Retinal pigment epithelial cell (primary cell): ENCODE measurements at regions not wholly inside any gene's neighbourhood (a gene's known extent, or its start where the extent isn't known, plus 50 kb on each side); places are given as distances from the start of the nearest gene placed in this dataset.

Source experiments
- DNase-seq: peaks from one replicate; pipeline ENCODE4 v3.0.0-alpha.2; 2010; ENCODE audit warnings: low read depth
- H3K4me3 ChIP-seq: 2 replicates; pipeline ENCODE4 v1.5.1; 2011; ENCODE audit warnings: mild to moderate bottlenecking, low read length, control low read depth, moderate library complexity
- TF ChIP-seq, protein P1 (sequence below): conservative IDR thresholded peaks from 2 replicates; pipeline ENCODE4 v1.5.1; 2011; ENCODE audit warnings: low read depth, low read length, control low read depth, inconsistent platforms

DNA sequence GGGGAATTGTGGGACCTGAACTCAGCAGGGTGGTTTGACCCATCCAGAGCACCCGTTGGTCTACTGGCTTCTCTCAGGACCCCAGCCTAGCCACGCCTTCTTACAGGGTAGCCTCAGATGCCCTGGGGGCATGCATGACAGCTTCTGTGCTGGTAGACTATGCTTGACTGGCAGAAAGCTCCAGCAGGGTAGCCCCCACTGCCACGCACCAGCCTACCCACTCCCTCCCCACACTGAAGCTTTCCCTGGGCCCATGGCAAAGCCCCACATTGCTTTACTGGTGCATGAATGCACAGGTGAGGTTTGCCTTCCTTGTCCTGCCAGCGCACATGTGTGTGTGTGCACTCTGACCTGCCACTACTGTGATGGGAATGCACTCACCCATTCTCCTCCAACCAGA lies 772.2 kb downstream of the LRFN5 start:
- H3K4me3 ChIP-seq: no peak overlapping the region
- no peak for DNase-seq
- TF ChIP-seq, protein P1, sequence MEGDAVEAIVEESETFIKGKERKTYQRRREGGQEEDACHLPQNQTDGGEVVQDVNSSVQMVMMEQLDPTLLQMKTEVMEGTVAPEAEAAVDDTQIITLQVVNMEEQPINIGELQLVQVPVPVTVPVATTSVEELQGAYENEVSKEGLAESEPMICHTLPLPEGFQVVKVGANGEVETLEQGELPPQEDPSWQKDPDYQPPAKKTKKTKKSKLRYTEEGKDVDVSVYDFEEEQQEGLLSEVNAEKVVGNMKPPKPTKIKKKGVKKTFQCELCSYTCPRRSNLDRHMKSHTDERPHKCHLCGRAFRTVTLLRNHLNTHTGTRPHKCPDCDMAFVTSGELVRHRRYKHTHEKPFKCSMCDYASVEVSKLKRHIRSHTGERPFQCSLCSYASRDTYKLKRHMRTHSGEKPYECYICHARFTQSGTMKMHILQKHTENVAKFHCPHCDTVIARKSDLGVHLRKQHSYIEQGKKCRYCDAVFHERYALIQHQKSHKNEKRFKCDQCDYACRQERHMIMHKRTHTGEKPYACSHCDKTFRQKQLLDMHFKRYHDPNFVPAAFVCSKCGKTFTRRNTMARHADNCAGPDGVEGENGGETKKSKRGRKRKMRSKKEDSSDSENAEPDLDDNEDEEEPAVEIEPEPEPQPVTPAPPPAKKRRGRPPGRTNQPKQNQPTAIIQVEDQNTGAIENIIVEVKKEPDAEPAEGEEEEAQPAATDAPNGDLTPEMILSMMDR: no peak

DNA sequence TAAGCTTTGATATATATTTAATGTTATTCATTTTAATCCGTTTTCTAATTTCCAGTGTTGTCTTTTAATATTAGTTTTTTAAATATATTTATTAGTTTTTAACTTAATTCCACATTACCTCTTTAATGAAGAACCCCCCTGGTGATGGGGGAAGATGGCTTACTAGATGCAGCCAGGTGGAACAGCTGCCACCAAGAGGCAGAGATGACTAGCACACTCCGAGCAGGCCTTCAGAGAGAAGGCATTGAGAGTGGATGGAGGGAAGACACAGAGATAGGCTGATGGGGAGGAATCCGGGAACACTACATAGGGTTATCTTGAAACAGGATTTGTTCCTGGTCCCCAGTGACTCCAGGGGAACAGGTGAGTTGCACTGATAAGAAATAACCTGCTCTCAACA lies 771.6 kb downstream of the LRFN5 start:
- no peak for DNase-seq
- H3K4me3 ChIP-seq: no peak overlapping the region
- TF ChIP-seq, protein P1: no peak

DNA sequence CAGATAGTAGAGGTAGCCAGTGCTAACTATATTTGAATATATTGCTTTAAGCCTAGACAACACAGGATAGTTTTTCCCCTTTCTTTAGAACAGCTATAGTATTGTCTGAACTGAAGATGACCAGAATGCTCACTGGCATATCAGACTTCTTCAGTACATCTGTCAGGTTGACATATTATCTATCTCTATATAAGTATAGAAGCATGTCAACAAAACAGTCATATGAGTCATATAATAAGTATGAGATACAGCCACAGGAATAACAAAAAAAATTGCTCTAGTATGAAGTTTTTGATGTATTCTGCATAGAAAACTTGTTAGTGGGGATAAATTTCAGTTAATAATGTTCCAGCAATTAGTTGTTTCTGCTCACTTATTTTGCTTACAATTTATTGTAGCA lies 767.7 kb downstream of the LRFN5 start:
- DNase-seq: no peak
- no peak overlapping the region for H3K4me3 ChIP-seq
- TF ChIP-seq, protein P1: no peak

DNA sequence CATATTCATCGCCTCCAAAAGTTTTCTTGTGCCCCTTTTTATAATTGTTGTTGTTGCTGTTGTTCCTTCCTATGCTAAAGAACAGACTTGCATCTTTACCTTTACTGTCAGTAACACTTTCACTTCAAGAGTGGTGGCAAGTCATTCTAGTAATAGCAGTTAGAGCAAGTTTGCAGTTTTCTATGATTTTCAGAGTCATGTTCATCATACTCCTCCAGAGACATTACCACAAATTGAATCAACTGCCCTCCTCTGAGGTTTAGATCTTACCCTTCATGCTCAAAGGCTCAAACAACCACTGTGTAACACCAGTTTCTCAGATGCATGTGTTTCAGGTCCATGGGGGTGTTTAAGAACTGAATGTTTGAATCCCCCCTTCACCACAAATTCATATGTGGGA lies 763.4 kb downstream of the LRFN5 start:
- TF ChIP-seq, protein P1: no peak
- no peak for DNase-seq
- no peak overlapping the region for H3K4me3 ChIP-seq

DNA sequence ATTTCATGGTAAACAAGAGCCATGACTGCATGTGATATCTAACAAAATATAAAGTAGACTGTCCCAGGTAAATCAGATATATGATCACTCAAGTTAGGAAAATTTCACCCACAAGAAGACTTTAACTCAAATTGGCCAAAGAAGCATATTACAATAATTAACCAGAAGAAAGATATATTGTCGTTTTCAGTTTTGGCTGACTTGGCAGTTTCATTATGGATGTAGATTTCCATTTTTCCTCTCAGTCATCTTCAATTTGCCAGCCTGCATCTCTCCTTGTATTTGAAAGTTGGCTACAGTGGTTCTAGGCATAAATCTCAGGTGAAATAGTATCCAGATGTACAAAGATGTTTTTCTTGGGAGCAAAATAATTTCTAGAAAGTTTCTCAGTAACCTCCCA lies 761.6 kb downstream of the LRFN5 start:
- TF ChIP-seq, protein P1: no peak
- no peak overlapping the region for H3K4me3 ChIP-seq
- DNase-seq: no peak

DNA sequence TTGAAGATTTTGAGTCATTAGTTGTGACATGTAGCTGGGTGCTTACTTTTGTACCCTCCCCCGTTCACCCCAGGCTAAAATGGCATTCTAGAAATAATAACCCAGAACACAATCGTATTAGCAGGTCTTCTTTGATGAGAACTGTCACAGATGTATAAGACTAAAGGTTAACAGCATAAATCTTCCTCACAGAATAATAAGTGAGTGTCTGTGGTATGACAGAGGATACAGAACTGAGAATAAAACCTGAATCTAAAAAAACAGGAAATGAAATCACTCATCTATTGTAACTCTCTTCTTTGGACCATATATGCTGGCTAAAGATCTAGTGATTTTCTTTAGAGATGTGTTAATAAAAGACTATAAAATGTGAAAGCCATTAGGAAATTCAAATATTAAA lies 746.6 kb downstream of the LRFN5 start:
- no peak overlapping the region for H3K4me3 ChIP-seq
- DNase-seq: no peak
- TF ChIP-seq, protein P1: no peak

DNA sequence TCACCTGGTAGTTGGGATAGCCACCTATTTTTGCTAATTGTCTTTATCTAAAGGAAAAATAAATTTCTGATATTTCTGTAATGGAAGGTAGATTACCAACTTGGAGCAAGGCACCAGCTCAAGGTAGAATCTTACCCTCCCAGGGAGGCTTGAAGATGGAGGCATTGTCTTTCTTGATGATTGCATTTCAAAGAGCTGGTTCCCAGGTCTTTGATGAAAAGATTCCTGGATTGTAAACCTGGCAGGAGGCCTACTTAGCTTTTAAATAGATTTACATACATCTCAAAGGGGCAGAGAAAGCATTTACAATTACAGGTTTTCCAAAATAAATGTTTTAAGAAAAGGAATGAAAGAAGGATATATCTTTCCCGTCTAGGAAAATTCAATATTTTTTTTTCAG lies 729.2 kb downstream of the LRFN5 start:
- TF ChIP-seq, protein P1: no peak
- H3K4me3 ChIP-seq: no peak overlapping the region
- DNase-seq: no peak
